Erythroblast (primary cell): ENCODE measurements at regions not wholly inside any gene's neighbourhood (a gene's known extent, or its start where the extent isn't known, plus 50 kb on each side); places are given as distances from the start of the nearest gene placed in this dataset.
"Not testable (repeated sequence)": the region's sequence is repeated elsewhere in the genome, so short reads cannot be mapped to it uniquely, and the experiment has no call there.

Experiments
- DNase-seq, 2 experiments: peaks; one replicate each; lab custom pipeline; 2025; lab: John Stamatoyannopoulos, UW
- GATA1 ChIP-seq: IDR thresholded peaks from 2 replicates; pipeline ENCODE4 v1.6.1; 2011; ENCODE audit warnings: low read depth, mild to moderate bottlenecking, control low read depth, low read length, moderate library complexity
- POLR2A ChIP-seq: IDR thresholded peaks from 2 replicates; pipeline ENCODE4 v1.6.1; 2011; ENCODE audit warnings: mild to moderate bottlenecking, low read length

DNA sequence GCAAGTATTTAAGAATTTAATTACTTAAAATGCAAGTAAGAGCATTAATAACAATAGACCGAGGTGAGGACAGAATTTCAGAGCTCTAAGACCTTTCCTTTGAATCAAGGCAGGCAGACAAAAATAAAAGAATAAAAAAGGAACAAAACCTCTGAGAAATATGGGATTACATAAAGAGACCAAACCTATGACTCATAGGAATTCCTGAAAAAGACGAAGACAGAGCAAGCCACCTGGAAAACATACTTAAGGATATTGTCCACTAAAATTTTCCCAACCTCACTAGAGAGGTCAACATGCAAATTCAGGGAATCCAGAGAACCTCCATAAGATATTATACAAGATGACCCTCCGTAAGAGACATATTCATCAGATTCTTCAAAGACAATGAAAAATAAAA, 325.1 kb downstream of the AEBP2 start:
- no peak for TF ChIP-seq GATA1
- TF ChIP-seq POLR2A: no peak
- DNase-seq: no peak

GRCh38 chr12:19771858-19772257, 332.6 kb downstream of the AEBP2 start:
- DNase-seq: no peak
- no peak for TF ChIP-seq POLR2A
- no peak for TF ChIP-seq GATA1

- TF ChIP-seq POLR2A (no peak), GATA1 (no peak)
- no peak for DNase-seq
Observed at GRCh38 chr12:19772776-19773175, 333.5 kb downstream of the AEBP2 start.

DNA sequence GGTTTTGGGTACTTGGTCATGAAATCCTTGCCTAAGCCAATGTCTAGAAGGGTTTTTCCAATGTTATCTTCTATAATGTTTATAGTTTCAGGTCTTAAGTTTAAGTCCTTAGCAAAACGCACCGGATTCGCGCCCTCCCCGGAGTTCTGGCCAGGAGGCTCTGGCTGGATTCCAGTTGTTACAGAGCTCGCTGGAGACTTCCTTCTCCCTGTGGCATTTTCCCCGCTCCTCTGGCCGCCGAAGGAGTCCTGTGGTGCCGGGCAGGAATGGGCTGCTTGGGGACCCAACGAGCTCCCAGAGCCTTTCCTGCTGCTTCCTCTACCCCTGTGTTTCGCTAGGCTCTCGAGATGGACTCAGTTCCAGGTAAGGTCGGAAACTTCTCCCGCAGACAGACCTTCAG, 335.9 kb downstream of the AEBP2 start:
- no peak for DNase-seq
- TF ChIP-seq GATA1: no peak
- TF ChIP-seq POLR2A: no peak

- not testable (repeated sequence) for DNase-seq
Observed at GRCh38 chr12:19775976-19776375, 336.7 kb downstream of the AEBP2 start.

GRCh38 chr12:19778172-19778571, 338.9 kb downstream of the AEBP2 start:
- no peak for DNase-seq
- no peak for TF ChIP-seq GATA1
- no peak for TF ChIP-seq POLR2A

DNA sequence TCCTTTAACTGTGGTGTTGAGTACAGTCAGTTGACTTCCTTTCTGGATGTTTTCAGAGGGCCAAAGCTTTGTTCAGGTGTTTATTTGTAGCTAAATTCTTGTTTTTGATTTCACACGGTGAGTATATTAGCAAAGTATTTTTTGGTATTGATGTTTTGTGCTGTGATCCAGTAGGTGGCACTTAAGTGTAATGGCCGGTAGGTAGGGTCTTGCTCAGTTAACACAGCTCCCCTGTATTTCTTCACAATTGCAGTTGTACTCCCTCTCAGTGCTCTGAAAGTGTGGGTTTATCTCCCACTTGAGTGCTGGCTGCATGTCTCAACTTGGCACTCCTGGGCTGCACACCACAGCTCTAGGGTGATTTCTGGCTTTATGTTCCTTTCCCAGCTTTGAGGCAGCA, 339.5 kb downstream of the AEBP2 start:
- DNase-seq: no peak
- TF ChIP-seq POLR2A (no peak), GATA1 (no peak)

DNA sequence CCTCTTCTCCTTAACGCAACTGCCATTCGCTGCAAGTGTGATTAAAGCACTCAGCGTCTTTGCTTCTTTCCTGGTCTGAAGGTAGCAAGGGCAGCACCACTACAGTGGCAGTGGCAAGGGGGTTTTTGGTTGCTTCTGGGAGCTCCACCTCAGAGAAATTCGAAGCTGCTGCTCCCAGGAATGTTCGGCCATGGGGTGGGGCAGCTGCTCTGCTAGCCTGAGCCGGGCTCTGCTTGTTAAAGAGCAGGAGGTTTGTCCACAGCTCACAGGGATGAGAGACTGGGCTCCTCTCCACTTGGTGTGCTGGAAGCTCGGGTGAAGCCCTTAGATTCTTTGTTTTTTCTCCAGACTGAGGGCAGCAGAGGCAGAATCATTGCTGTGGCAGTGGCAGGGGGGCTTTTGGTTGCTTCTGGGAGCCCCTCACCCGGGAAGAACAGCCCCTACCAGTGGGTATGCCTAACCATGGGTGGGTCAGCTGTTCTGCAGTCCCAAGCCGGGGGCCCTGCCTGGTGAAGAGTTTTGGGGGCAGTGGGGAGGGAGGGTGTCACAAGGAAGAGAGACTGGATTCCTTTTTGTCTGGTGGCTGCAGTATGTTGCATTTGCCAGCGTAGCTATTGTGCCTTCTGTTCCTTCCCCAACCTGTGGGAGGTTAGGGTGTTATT, 340.2 kb downstream of the AEBP2 start:
- no peak for DNase-seq
- TF ChIP-seq GATA1 (no peak), POLR2A (no peak)

- no peak for TF ChIP-seq GATA1
- no peak for TF ChIP-seq POLR2A
- no peak for DNase-seq
Observed at GRCh38 chr12:19780460-19780859, 341.2 kb downstream of the AEBP2 start.

DNA sequence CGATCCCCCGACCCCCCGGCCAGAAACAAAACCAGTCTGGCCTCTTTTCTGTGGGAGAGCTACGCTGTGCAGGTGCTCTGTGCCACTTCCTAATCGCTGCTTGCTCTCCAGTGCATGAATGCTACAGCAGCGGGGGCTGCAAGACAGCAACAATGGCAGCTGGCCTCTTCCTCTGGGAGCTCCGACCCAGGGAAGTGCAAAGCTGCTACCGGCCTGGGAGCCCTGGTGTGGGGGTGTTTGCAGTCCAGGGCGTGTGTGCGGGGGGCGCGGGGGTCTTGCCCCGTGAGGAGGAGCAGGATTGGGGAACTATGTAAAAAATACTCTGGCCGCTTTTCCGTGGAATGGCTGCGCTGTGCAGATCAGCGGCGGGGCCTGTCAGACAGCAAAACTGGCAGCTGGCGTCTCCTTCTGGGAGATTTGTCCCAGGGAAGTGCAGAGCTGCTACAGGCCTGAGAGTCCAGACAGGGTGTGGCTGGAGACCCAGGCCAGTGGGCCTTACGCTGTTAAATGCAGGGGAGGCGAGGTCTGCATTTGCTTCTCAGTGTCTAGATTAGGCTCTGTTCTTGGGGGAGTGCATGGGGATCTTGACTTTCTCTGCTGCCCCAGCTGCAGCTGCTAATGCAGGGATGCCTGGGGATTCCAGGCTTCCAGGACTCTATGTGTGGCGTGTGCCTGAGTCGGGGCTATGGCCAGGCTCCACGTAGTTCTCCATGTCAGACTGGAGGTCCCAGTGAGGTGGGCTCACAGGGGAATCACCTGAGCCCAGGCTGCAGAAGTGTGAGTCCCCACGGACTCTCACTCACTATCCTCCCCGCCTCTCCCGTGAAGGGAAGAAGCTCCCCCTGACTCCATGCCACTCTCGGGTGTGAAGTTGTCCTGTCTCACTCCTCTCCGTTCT, 344.5 kb downstream of the AEBP2 start:
- TF ChIP-seq POLR2A: no peak
- TF ChIP-seq GATA1: no peak
- DNase-seq: no peak

DNA sequence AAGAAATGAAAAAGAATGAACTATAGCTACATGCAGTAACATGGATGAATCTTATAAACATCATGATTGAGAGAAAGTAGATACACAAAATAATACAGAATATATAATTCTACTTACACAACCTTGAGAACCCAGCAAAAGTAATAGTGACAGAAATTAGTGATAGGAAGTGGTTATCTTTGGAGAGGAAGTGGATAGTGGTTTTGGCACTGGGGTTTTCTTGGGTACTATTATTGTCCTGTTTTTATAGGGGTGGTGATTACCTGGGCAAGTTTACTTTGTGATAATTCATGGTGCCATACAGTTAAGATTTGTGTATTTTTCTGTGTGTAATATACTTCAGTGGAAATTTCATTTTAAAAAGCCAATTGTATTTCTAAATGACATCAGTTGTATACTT, 352.7 kb downstream of the AEBP2 start:
- no peak for TF ChIP-seq POLR2A
- TF ChIP-seq GATA1: no peak
- DNase-seq: no peak

DNA sequence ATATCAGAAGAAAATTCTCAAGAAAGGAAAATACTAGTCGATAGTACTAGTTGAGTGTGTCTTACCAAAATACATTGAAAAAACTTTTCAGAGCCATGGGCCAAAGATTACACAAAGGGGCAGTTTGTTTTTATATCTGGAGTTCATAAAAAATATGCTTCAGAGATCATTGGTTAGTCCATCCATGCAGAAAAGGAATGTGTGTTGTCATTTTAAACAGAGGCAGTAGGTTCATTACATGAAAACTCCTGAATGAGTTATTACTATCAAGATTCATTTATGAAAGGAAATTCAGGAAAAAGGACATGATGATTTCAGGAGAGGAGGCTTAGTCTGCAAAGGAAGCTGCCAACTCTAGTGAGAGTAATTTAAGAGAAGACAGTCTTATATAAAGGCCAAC, 354.8 kb downstream of the AEBP2 start:
- DNase-seq: no peak
- TF ChIP-seq POLR2A: no peak
- no peak for TF ChIP-seq GATA1

- no peak for DNase-seq
- TF ChIP-seq POLR2A (no peak), GATA1 (no peak)
Observed at GRCh38 chr12:19799216-19799615, 359.9 kb downstream of the AEBP2 start.

GRCh38 chr12:19799895-19800602, 360.8 kb downstream of the AEBP2 start:
- no peak for TF ChIP-seq GATA1
- TF ChIP-seq POLR2A: no peak

GRCh38 chr12:19800884-19801283, 361.6 kb downstream of the AEBP2 start:
- DNase-seq: no peak
- TF ChIP-seq POLR2A (no peak), GATA1 (no peak)

More at GRCh38 chr12:19799895-19800602, 360.8 kb downstream of the AEBP2 start:
- DNase-seq: no peak
